ENCODE measurements at regions not wholly inside any gene's neighbourhood (a gene's known extent, or its start where the extent isn't known, plus 50 kb on each side); places are given as distances from the start of the nearest gene placed in this dataset.

- TF ChIP-seq CTCF (IDR thresholded peaks at IDR 0.05 in 4 of 5, conservative IDR thresholded peaks at IDR 0.05 in 1 of 5) = no peak
- TF ChIP-seq POLR2A (IDR thresholded peaks at IDR 0.05) = no peak
Observed at GRCh38 chr20:58084966-58085365, 143.5 kb downstream of the ANKRD60 start.
